ENCODE measurements at regions not wholly inside any gene's neighbourhood (a gene's known extent, or its start where the extent isn't known, plus 50 kb on each side); places are given as distances from the start of the nearest gene placed in this dataset.

DNA sequence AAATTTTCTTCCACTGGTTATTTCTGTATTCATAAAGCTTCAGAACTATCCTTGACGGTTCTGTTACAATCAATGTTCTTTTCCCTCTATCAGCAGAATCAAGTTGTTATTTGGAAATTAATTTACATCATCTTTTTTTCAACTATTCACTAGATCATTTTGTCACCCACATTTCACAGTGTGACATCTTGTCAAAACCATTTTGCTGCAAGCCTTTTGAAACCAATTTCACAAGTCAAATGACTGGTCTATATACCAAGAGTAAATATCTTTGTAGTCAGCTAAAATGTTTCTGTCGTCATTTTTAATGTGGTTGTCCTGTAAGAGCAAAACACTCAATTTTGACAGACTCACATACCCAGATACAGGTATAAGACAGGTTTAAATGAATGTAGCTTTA lies 984.3 kb upstream of the TYRP1 start:
- no TSS peak for BruUV-seq (replicated peaks)
- DNase-seq (ENCODE audit: low read depth, low spot score) (no peak), ATAC-seq (no peak)
- Histone ChIP-seq H3K4me1 (ENCODE audit: control insufficient read depth, insufficient read depth, low read length) (no peaks in the 10 kb centered on the region), H3K27ac (ENCODE audit: low read length) (no peak overlapping the region), H3K27me3 (ENCODE audit: control insufficient read depth, insufficient read depth, low read length) (no peaks in the 10 kb centered on the region), H3K36me3 (ENCODE audit: control insufficient read depth, insufficient read depth, low read length) (no peaks in the 10 kb centered on the region), H3K9me3 (ENCODE audit: control insufficient read depth, insufficient read depth, low read depth, low read length) (no peaks in the 10 kb centered on the region), H3K4me3 (ENCODE audit: low read depth in 2 of 2, low read length in 2 of 2) (no peak overlapping the region)
- intact Hi-C loops (cut with micrococcal nuclease; ENCODE audit: unreplicated experiment): no loop called here
- TF ChIP-seq, protein P1, sequence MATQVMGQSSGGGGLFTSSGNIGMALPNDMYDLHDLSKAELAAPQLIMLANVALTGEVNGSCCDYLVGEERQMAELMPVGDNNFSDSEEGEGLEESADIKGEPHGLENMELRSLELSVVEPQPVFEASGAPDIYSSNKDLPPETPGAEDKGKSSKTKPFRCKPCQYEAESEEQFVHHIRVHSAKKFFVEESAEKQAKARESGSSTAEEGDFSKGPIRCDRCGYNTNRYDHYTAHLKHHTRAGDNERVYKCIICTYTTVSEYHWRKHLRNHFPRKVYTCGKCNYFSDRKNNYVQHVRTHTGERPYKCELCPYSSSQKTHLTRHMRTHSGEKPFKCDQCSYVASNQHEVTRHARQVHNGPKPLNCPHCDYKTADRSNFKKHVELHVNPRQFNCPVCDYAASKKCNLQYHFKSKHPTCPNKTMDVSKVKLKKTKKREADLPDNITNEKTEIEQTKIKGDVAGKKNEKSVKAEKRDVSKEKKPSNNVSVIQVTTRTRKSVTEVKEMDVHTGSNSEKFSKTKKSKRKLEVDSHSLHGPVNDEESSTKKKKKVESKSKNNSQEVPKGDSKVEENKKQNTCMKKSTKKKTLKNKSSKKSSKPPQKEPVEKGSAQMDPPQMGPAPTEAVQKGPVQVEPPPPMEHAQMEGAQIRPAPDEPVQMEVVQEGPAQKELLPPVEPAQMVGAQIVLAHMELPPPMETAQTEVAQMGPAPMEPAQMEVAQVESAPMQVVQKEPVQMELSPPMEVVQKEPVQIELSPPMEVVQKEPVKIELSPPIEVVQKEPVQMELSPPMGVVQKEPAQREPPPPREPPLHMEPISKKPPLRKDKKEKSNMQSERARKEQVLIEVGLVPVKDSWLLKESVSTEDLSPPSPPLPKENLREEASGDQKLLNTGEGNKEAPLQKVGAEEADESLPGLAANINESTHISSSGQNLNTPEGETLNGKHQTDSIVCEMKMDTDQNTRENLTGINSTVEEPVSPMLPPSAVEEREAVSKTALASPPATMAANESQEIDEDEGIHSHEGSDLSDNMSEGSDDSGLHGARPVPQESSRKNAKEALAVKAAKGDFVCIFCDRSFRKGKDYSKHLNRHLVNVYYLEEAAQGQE (IDR thresholded peaks at IDR 0.05; ENCODE audit: insufficient read depth in 1 of 2, low read depth in 2 of 2, low read length in 1 of 2): no peak
- no peak for TF ChIP-seq TCF7L2 (IDR thresholded peaks at IDR 0.05; ENCODE audit: low read depth, low read length)
- CTCF ChIA-PET: no interaction called here
- POLR2A ChIA-PET: no interaction called here
- in situ Hi-C loops (cut with HindIII; ENCODE audit: low pct_unique_long_range_greater_than_20kb, low sequenced_read_pairs): no loop called here

DNA sequence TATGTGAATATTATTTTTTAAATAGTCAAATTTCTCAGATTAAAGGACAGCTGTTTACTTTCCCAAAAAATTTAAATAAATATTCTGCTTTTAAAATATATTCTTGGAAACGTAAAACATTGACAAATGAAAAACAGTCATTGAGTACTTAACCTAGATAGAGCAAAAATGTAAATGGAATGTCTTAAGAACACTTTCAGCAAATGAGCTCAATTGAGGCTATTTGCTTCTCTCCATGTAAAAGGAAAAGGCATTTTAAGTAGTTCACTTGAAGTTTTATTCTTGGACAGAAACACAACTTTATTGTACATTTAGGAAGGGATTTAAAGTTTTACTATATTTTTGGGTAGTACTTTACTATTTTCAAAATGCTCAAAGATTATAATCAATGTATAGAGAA lies 983.6 kb upstream of the TYRP1 start:
- POLR2A ChIA-PET: no interaction called here
- intact Hi-C loops (cut with micrococcal nuclease; ENCODE audit: unreplicated experiment): no loop called here
- no TSS peak for BruUV-seq (replicated peaks)

DNA sequence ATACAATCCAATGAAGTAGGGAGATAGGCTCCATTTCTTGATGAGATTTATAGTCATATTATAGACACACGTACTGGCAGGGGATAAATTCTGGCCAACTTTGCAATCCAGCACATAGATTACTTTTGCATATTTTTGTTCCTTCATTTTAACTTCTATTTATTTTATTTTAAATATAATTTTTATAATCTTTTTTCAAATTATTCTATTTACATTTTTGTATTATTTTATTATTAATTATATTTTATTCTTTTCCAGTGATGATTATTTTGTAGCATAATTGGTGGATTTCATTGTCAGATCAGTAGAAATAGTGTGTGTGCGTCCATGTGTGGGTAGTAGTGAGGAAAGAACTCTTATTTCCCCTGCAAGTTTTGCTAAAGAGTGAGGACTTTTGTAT lies 980.1 kb upstream of the TYRP1 start:
- Histone ChIP-seq H3K9me3 (ENCODE audit: control insufficient read depth, insufficient read depth, low read depth, low read length) (no peaks in the 10 kb centered on the region), H3K27ac (ENCODE audit: low read length) (no peak overlapping the region), H3K4me3 (ENCODE audit: low read depth in 2 of 2, low read length in 2 of 2) (no peak overlapping the region), H3K4me1 (ENCODE audit: control insufficient read depth, insufficient read depth, low read length) (no peaks in the 10 kb centered on the region), H3K36me3 (ENCODE audit: control insufficient read depth, insufficient read depth, low read length) (no peaks in the 10 kb centered on the region), H3K27me3 (ENCODE audit: control insufficient read depth, insufficient read depth, low read length) (no peaks in the 10 kb centered on the region)
- BruUV-seq (replicated peaks): no TSS peak
- intact Hi-C loops (cut with micrococcal nuclease; ENCODE audit: unreplicated experiment): no loop called here
- in situ Hi-C loops (cut with HindIII; ENCODE audit: low pct_unique_long_range_greater_than_20kb, low sequenced_read_pairs): no loop called here
- CTCF ChIA-PET: no interaction called here
- DNase-seq (ENCODE audit: low read depth, low spot score) (no peak), ATAC-seq (no peak)
- TF ChIP-seq POLR2AphosphoS5 (IDR thresholded peaks at IDR 0.05; ENCODE audit: low read depth, low read length): no peak
- TF ChIP-seq SIN3A (IDR thresholded peaks at IDR 0.05; ENCODE audit: borderline replicate concordance, insufficient read depth, low read depth, low read length): no peak
- TF ChIP-seq, protein P1 (IDR thresholded peaks at IDR 0.05; ENCODE audit: insufficient read depth in 1 of 2, low read depth in 2 of 2, low read length in 1 of 2): no peak
- TF ChIP-seq, protein P2, sequence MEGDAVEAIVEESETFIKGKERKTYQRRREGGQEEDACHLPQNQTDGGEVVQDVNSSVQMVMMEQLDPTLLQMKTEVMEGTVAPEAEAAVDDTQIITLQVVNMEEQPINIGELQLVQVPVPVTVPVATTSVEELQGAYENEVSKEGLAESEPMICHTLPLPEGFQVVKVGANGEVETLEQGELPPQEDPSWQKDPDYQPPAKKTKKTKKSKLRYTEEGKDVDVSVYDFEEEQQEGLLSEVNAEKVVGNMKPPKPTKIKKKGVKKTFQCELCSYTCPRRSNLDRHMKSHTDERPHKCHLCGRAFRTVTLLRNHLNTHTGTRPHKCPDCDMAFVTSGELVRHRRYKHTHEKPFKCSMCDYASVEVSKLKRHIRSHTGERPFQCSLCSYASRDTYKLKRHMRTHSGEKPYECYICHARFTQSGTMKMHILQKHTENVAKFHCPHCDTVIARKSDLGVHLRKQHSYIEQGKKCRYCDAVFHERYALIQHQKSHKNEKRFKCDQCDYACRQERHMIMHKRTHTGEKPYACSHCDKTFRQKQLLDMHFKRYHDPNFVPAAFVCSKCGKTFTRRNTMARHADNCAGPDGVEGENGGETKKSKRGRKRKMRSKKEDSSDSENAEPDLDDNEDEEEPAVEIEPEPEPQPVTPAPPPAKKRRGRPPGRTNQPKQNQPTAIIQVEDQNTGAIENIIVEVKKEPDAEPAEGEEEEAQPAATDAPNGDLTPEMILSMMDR (IDR thresholded peaks at IDR 0.05): no peak
- no peak for TF ChIP-seq TCF7L2 (IDR thresholded peaks at IDR 0.05; ENCODE audit: low read depth, low read length)
- POLR2A ChIA-PET: no interaction called here

More for the DNA sequence above, 983.6 kb upstream of the TYRP1 start:
- Histone ChIP-seq H3K4me3 (ENCODE audit: low read depth in 2 of 2, low read length in 2 of 2) (no peak overlapping the region), H3K27me3 (ENCODE audit: control insufficient read depth, insufficient read depth, low read length) (no peaks in the 10 kb centered on the region), H3K4me1 (ENCODE audit: control insufficient read depth, insufficient read depth, low read length) (no peaks in the 10 kb centered on the region), H3K27ac (ENCODE audit: low read length) (no peak overlapping the region), H3K36me3 (ENCODE audit: control insufficient read depth, insufficient read depth, low read length) (no peaks in the 10 kb centered on the region), H3K9me3 (ENCODE audit: control insufficient read depth, insufficient read depth, low read depth, low read length) (no peaks in the 10 kb centered on the region)
- DNase-seq (ENCODE audit: low read depth, low spot score) (no peak), ATAC-seq (no peak)
- in situ Hi-C loops (cut with HindIII; ENCODE audit: low pct_unique_long_range_greater_than_20kb, low sequenced_read_pairs): no loop called here
- CTCF ChIA-PET: no interaction called here
- TF ChIP-seq TCF7L2 (IDR thresholded peaks at IDR 0.05; ENCODE audit: low read depth, low read length): no peak
- TF ChIP-seq SIN3A (IDR thresholded peaks at IDR 0.05; ENCODE audit: borderline replicate concordance, insufficient read depth, low read depth, low read length): no peak

Data from Panc1 (cell line).